Activated CD8-positive, alpha-beta memory T cell treated with anti-CD3 and anti-CD28 coated beads for 36 hours (primary cell): ENCODE measurements at regions not wholly inside any gene's neighbourhood (a gene's known extent, or its start where the extent isn't known, plus 50 kb on each side); places are given as distances from the start of the nearest gene placed in this dataset.

ENCODE experiments used
- CTCF ChIA-PET: fragments of 350-600 bp; sonication (Branson Sonifier 250); formaldehyde crosslinking; loops from one replicate; lab custom pipeline; 2021; ENCODE audit warnings: antibody characterized with exemption; lab: Charles Lee
- POLR2A ChIA-PET: fragments of 350-600 bp; sonication (Branson Sonifier 250); formaldehyde crosslinking; loops from one replicate; lab custom pipeline; 2021; ENCODE audit warnings: antibody characterized with exemption; lab: Charles Lee

- CTCF ChIA-PET = no interaction called here
- POLR2A ChIA-PET = no interaction called here
Observed at GRCh38 chr5:57339521-57339920, 143.1 kb downstream of the ACTBL2 start.

- ChIA-PET CTCF (no interaction called here), POLR2A (no interaction called here)
Observed at GRCh38 chr5:57338868-57339340, 143.7 kb downstream of the ACTBL2 start.

- ChIA-PET POLR2A (no interaction called here), CTCF (no interaction called here)
Observed at GRCh38 chr5:57338068-57338867, 144.3 kb downstream of the ACTBL2 start.

- ChIA-PET POLR2A (no interaction called here), CTCF (no interaction called here)
Observed at GRCh38 chr5:57335092-57335660, 147.4 kb downstream of the ACTBL2 start.

GRCh38 chr5:57334475-57334874 is 148.1 kb downstream of the ACTBL2 start:
- POLR2A ChIA-PET = no interaction called here
- CTCF ChIA-PET = no interaction called here

GRCh38 chr5:57332361-57332760 is 150.2 kb downstream of the ACTBL2 start:
- POLR2A ChIA-PET = no interaction called here
- CTCF ChIA-PET = no interaction called here

GRCh38 chr5:57327561-57328367 is 153.9 kb downstream of the GPBP1 start:
- ChIA-PET CTCF (no interaction called here), POLR2A (no interaction called here)

GRCh38 chr5:57325678-57326397 is 152.0 kb downstream of the GPBP1 start:
- CTCF ChIA-PET = no interaction called here
- POLR2A ChIA-PET = no interaction called here

- CTCF ChIA-PET = no interaction called here
- POLR2A ChIA-PET = no interaction called here
Observed at GRCh38 chr5:57324861-57325260, 151.0 kb downstream of the GPBP1 start.

- ChIA-PET POLR2A (no interaction called here), CTCF (no interaction called here)
Observed at GRCh38 chr5:57324181-57324580, 150.3 kb downstream of the GPBP1 start.

GRCh38 chr5:57320582-57320981 is 146.7 kb downstream of the GPBP1 start:
- POLR2A ChIA-PET = no interaction called here
- CTCF ChIA-PET = no interaction called here

GRCh38 chr5:57319628-57320027 is 145.8 kb downstream of the GPBP1 start:
- CTCF ChIA-PET = no interaction called here
- POLR2A ChIA-PET = no interaction called here

- CTCF ChIA-PET = no interaction called here
- POLR2A ChIA-PET = no interaction called here
Observed at GRCh38 chr5:57318251-57318650, 144.4 kb downstream of the GPBP1 start.

- POLR2A ChIA-PET = no interaction called here
- CTCF ChIA-PET = no interaction called here
Observed at GRCh38 chr5:57317341-57317740, 143.5 kb downstream of the GPBP1 start.

GRCh38 chr5:57316798-57317327 is 143.0 kb downstream of the GPBP1 start:
- CTCF ChIA-PET = no interaction called here

GRCh38 chr5:57315941-57316340 is 142.1 kb downstream of the GPBP1 start:
- ChIA-PET POLR2A (no interaction called here), CTCF (no interaction called here)

More at GRCh38 chr5:57316798-57317327, 143.0 kb downstream of the GPBP1 start:
- POLR2A ChIA-PET = no interaction called here
